NCI-H1930 (cell line): ENCODE measurements at regions not wholly inside any gene's neighbourhood (a gene's known extent, or its start where the extent isn't known, plus 50 kb on each side); places are given as distances from the start of the nearest gene placed in this dataset.

ENCODE experiments used
- DNase-seq, 2 experiments: peaks; one replicate each; lab custom pipeline; 2025; lab: John Stamatoyannopoulos, UW

DNA sequence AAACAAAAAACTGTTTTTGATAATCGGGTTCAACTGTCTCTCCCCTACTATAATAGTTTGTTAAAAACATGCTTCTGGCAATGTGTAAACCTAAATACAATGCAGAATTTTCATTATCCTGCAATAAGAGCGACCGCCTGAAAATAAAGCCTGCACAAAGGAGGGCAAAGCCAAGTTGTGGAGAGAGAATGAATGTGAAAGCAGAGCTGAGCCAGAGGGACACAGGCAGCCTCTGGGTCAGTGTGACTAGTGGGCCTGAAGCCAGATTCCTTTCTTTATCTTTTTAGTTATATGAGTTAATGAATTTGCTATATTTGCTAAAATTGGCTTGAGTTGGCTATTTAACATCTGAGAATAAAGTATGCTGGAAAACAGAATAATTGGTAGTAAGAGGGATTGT is 615.2 kb downstream of the PLA2G4A start:
- no peak for DNase-seq

- no peak for DNase-seq
Observed at GRCh38 chr1:187445066-187445465, 616.3 kb downstream of the PLA2G4A start.

GRCh38 chr1:187451238-187451637 is 622.5 kb downstream of the PLA2G4A start:
- DNase-seq, result no peak

DNA sequence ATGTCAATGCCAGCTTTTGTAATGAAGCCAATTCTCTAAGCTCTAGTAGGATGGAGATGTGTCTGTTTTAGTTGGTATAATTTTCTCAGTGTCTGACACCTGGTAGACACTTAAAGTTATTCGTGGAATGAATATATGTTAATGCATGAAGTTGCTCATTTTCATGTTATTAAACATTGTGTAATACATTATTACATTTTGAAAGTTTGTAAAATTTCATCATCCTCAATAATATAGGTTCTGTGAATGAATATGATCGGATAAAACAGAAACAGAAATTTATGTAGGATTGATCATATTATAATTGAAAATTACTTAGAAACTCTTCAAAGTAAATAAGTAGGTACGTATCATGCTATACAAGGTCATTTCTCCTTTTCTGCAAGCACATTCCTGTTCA is 625.3 kb downstream of the PLA2G4A start:
- DNase-seq, result no peak

DNA sequence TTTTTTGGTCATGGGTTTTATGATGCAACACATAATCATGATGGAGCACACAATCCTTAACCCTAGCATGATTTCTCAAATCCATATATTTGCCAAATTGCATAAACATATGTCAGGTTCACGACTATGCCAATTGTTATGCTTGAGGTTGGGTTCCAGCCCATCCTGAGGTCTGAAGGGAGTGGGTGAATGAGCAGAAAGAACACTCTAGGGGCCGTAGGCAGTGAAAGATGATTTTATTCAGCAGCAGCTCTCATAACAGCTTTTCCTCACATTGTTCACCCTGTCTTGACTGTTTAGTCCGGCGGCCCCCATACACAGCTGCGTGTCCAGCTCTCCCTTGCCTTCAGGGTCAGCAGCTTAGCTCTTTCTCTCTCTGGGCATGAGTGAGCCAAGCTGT is 627.7 kb downstream of the PLA2G4A start:
- DNase-seq, result no peak

DNA sequence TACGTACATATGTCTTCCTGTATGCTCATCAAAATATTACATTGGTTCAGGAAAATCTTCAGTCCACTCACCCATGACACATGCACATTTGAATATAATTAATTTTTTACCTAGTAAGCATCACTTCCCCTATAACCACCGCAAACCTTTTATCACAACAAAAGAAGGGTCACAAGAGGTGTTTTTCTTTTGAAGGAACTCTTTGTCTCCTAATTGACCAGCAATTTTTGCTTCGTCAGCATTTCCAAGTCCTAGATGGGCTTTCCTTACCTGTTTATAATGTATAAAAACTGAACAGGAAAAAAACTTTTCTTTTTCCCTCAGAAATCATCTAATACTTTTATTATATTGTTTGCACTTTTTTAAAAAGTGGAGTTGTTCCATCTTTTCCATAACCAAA is 631.3 kb downstream of the PLA2G4A start:
- DNase-seq, result no peak

GRCh38 chr1:187464320-187464719 is 635.6 kb downstream of the PLA2G4A start:
- DNase-seq, result no peak

DNA sequence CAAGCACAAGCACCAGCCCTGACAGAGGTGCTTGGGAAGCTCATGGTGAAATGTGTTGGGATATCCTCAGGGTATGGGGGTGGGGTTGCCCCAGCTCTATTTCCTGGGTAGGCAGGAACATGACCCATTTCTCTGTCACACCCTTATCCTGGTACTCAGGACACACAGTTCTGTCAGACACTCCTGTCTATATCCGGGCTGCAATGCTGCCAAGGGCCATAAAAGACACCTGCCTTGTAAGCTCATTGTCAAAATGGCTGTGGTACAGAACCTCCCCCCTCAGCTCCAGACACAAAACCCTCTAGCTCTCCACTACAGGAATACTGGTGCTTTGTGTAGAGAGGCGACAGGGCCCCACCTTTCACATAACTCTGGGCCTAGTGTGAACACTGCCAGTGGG is 636.7 kb downstream of the PLA2G4A start:
- no peak for DNase-seq

DNA sequence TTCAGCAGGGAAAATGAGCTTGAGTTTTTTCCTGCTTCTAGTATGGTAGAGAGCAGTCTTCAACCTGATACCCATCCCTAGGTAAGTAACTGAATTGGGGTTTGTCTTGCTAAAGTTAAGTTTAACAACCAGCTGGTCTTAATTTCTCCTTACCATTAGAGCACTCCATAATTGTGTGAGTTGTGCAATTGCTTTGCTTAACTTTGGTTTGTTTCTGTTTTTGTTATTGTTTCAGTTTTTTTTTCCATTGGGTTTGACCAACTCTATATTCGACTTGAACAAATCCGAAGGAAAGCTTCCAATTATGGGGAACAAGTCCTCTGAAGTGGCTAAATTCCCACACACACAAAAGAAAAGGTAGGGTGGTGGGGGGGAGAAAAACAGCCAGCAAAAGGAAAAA is 641.1 kb downstream of the PLA2G4A start:
- no peak for DNase-seq

- no peak for DNase-seq
Observed at GRCh38 chr1:187471555-187471954, 642.8 kb downstream of the PLA2G4A start.

GRCh38 chr1:187474336-187474735 is 645.6 kb downstream of the PLA2G4A start:
- no peak for DNase-seq

- no peak for DNase-seq
Observed at GRCh38 chr1:187476671-187477070, 647.9 kb downstream of the PLA2G4A start.

GRCh38 chr1:187477103-187477502 is 648.4 kb downstream of the PLA2G4A start:
- DNase-seq, result no peak

- no peak for DNase-seq
Observed at GRCh38 chr1:187477535-187477934, 648.8 kb downstream of the PLA2G4A start.

DNA sequence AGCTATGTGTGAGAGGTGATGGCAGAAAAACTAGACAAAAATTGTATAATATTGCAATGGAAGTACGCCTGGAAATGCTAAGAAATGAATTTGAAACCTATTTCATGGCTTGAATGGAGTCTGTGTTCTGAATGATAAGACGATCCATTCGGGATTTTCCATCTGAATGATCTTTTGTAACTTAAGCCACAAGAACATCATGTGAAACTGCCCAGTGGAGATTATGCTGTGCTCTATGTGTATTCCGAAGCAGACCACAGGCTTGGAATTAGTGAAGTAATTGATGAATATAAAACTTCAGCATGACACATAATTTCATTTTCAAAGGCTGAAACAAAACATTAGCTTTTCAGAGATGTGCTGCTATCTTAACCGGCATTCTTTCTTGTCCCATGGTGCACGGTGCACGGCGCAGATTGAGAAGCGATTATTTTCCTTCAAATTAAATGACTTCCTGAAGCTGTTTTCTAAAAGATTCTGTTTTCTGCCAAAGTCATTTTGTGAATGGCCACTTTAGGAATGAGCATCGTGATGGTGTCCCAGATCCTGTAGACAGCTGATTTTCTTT is 652.9 kb downstream of the PLA2G4A start:
- DNase-seq, result no peak

- no peak for DNase-seq
Observed at GRCh38 chr1:187490266-187490665, 661.5 kb downstream of the PLA2G4A start.

DNA sequence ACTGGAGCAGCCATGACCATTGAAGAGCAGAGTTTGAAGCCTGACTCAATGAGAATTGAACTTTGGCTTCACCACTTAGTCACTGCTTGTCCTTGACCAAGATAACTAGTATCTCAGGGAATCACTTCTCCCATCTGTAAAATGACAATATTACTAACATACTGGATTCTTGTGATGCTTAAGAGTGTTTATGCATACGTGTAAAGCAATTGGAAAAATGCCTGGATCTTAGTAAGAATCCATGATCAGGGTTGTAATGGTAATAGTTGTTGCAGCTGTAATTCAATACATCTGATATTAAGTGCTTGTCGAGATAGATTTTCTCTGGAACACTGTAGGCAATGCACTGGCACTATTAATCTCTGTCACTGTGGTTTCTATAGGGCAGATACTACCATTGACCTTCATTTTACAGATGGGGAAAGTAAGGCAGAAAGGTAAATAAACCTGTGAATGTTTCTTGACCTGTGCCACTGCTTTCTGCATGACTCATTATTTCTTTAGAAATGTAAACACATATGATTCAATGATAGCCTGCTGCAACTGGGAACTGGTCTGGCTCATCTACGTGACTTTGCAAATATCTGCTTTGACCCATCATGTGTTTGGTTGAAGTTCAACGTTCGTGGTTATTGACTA is 662.5 kb downstream of the PLA2G4A start:
- DNase-seq, result no peak

DNA sequence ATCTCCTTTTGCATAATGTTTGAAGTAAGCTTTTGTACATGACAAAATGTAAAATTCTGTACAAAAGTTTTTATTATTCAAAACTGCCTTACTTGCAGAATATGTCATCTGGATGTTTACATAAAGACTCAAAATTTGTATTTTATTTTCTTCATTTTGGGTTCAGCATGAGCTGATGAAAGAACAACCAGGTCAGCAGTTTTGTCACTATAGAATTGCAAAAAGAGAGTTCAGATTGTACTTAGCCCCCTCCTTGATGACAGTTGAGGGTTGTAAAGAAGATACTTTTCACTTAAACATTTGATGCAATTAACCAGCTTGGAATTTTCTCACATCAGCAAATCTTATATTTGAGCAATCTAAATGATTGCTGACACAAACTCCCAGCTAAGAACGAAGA is 669.3 kb downstream of the PLA2G4A start:
- no peak for DNase-seq

DNA sequence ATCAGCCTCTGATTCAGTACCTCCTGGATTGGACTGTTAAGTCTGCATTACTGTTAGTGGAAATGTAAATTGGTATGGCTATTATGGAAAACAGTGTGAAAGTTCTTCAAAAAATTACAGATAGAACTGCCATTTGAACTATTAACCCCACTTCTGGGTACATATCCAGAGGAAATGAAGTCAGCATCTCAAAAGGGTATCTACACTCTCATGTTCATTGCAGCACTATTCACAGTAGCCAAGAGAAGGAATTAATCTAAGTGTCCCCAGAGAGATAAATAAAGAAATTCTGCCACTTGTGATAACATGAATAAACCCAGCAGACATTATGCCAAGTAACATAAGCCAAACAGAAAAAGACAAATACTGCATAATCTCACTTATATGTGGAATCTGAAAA is 676.0 kb downstream of the PLA2G4A start:
- no peak for DNase-seq

DNA sequence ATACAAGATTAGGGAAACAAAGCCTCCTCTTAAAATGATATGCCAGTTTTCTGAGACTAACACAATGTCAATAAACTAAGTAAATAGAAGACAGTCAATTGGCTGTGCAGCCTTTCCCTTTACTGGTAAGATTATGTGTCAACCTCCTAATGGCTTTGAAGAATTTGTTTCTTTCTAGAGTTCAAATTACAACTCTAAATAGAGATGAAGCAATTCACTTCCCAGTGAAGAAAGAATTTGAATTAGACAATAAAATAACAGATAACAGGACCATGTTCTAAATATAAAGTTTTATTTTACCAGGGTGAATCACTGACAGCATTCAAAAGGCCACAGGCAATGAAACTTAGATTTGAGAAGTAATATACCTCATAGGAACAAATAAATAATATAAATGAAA is 680.3 kb downstream of the PLA2G4A start:
- no peak for DNase-seq

GRCh38 chr1:187513190-187513589 is 684.4 kb downstream of the PLA2G4A start:
- DNase-seq, result no peak

GRCh38 chr1:187514110-187514509 is 685.4 kb downstream of the PLA2G4A start:
- no peak for DNase-seq

DNA sequence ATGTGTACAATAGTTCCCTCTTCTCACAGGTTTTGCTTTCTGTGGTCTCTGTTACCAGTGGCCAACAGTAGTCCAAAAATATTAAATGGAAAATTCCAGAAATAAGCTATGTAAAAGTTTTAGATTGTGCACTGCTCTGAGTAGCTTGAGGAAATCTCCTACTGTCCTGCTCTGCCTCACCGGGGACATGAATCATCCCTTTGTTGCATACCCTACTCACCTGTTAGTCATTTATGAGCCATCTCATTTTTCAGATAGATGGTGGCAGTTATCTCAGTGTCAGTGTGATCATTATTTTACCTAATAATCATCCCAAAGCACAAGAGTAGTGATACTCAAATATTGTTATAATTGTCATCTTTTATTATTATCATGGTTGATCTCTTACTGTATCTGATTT is 688.1 kb downstream of the PLA2G4A start:
- DNase-seq, result no peak

DNA sequence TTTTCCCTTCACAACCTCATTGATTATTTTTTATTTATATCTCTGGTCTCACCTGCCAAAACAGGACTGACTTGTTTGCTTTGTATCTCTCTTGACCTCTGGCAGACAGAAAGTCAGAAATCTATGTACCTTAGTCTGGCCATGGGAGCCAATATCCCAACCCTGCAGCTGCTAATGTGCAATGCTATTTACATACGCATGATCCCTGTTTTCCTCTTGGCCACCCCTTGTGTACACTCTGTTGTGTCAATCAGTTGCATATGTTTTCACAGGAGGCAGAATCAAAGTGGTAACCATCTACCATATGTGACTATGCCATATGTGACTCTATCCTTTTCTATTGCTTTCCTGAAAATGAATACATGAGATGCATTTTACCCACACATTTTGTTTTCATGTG is 688.8 kb downstream of the PLA2G4A start:
- no peak for DNase-seq
